ENCODE measurements at regions not wholly inside any gene's neighbourhood (a gene's known extent, or its start where the extent isn't known, plus 50 kb on each side); places are given as distances from the start of the nearest gene placed in this dataset.
A peak's percentile ranks its signal among the peaks of the same experiment; 100 is the strongest.

DNA sequence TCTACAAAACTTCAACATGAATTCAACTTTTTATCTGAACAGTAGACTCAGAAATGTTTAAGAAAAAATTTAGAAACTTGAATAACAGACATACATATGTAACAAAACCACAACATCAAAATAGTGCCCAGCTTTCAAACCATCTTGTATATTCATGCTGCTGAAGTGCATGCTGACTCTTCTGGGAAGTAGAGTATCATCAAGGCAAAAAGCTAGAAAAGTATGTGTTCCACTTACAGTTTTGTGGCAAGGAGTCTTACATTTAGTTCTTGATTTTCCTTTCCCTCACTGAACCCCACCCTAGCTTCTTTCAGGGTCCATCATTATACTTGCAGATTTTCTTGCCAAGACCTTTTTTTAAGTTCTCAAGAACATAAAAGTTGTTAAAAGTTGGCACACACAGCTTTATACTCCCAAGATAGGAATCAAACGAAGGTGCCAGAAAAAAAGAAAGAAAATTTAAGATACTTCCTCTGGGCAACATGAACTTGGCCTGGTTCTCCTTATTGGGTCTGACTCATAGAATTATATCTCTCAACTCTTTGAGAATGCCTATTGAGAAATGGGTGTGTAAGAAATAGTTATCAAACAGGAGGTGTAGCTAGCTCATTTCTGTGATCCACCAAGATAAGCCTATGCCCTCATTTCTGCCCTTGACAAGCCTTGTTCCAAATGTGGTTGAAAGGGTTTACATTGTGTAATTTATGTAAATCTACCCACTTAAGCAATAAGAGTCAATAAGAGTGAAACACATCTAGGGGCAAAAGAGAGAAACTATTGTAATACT lies 667.6 kb upstream of the ACVR2A start:
- no peak overlapping the region for H2AFZ ChIP-seq (ENCODE audit: low read depth, low read length)
- H3K9me3 ChIP-seq (ENCODE audit: insufficient read depth, low read depth, low read length), result no peaks in the 10 kb centered on the region
- no peak overlapping the region for H3K27ac ChIP-seq (ENCODE audit: low read depth, low read length)
- H4K20me1 ChIP-seq (ENCODE audit: insufficient read depth, low read length), result no peaks in the 10 kb centered on the region
- no peaks in the 10 kb centered on the region for H3K4me1 ChIP-seq (ENCODE audit: insufficient read depth, low read length)
- H3K36me3 Mint-ChIP-seq (ENCODE audit: low read depth, unreplicated experiment), result no peaks in the 10 kb centered on the region
- H3K27me3 ChIP-seq (ENCODE audit: insufficient read depth, low read length), result no peaks in the 10 kb centered on the region
- no peaks in the 10 kb centered on the region for H3K27me3 Mint-ChIP-seq (ENCODE audit: low read depth, unreplicated experiment)
- H3K4me3 ChIP-seq (ENCODE audit: insufficient read depth, low read depth, low read length), result no peak overlapping the region
- peaks cover 7% of the 10 kb centered on the region for H3K4me1 Mint-ChIP-seq (ENCODE audit: low read depth, unreplicated experiment)
- TF ChIP-seq, protein P1, sequence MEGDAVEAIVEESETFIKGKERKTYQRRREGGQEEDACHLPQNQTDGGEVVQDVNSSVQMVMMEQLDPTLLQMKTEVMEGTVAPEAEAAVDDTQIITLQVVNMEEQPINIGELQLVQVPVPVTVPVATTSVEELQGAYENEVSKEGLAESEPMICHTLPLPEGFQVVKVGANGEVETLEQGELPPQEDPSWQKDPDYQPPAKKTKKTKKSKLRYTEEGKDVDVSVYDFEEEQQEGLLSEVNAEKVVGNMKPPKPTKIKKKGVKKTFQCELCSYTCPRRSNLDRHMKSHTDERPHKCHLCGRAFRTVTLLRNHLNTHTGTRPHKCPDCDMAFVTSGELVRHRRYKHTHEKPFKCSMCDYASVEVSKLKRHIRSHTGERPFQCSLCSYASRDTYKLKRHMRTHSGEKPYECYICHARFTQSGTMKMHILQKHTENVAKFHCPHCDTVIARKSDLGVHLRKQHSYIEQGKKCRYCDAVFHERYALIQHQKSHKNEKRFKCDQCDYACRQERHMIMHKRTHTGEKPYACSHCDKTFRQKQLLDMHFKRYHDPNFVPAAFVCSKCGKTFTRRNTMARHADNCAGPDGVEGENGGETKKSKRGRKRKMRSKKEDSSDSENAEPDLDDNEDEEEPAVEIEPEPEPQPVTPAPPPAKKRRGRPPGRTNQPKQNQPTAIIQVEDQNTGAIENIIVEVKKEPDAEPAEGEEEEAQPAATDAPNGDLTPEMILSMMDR (IDR thresholded peaks at IDR 0.05; ENCODE audit: insufficient read depth, low read depth, low read length), result no peak
- no peak for TF ChIP-seq EZH2 (IDR thresholded peaks at IDR 0.05; ENCODE audit: insufficient read depth, low read length)
- no peaks in the 10 kb centered on the region for H3K79me2 ChIP-seq (ENCODE audit: insufficient read depth, low read length)
- no peaks in the 10 kb centered on the region for H3K36me3 ChIP-seq (ENCODE audit: insufficient read depth, low read length)
- H3K9ac ChIP-seq (ENCODE audit: low read length), result no peak overlapping the region
- no peak overlapping the region for H3K4me2 ChIP-seq (ENCODE audit: low read length)
- peaks cover 2% of the 10 kb centered on the region for H3K9me3 Mint-ChIP-seq (ENCODE audit: unreplicated experiment)
- no peak overlapping the region for H3K27ac Mint-ChIP-seq (ENCODE audit: unreplicated experiment)
- DNase-seq (ENCODE audit: low read depth) (peak; percentile 39), FAIRE-seq (no peak)
- no peak overlapping the region for H3K4me3 Mint-ChIP-seq (ENCODE audit: unreplicated experiment)

DNA sequence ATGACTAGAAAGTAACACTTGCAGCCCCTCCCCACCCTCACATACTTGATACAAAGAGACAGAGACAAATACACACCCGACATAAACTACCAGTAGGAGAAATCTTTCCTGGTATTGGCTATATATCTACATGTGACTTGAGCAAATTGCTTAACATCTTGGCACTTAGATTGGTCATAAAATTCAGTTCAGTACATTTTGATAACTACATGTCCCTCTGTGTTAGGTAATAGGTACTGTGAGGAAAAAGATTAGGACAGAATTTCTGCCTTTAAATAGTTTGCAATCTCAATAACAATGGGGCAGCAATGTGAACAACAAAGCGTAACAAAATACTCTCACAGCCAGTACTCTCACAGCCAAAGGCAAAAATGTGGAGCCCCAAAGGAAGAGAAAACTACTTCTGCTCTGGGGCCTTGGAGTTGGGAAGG lies 670.0 kb upstream of the ACVR2A start:
- H3K36me3 ChIP-seq (ENCODE audit: insufficient read depth, low read length), result no peaks in the 10 kb centered on the region

More for the DNA sequence above, 670.0 kb upstream of the ACVR2A start:
- H3K4me1 Mint-ChIP-seq (ENCODE audit: low read depth, unreplicated experiment), result peaks cover 7% of the 10 kb centered on the region
- H3K27ac Mint-ChIP-seq (ENCODE audit: unreplicated experiment), result no peak overlapping the region
- H3K9ac ChIP-seq (ENCODE audit: low read length), result no peak overlapping the region
- H3K9me3 Mint-ChIP-seq (ENCODE audit: unreplicated experiment), result peaks cover 2% of the 10 kb centered on the region
- no peaks in the 10 kb centered on the region for H3K9me3 ChIP-seq (ENCODE audit: insufficient read depth, low read depth, low read length)
- no peaks in the 10 kb centered on the region for H3K79me2 ChIP-seq (ENCODE audit: insufficient read depth, low read length)
- no peaks in the 10 kb centered on the region for H3K27me3 ChIP-seq (ENCODE audit: insufficient read depth, low read length)
- H3K4me1 ChIP-seq (ENCODE audit: insufficient read depth, low read length), result no peaks in the 10 kb centered on the region
- no peak overlapping the region for H2AFZ ChIP-seq (ENCODE audit: low read depth, low read length)
- no peak overlapping the region for H3K4me3 Mint-ChIP-seq (ENCODE audit: unreplicated experiment)
- H4K20me1 ChIP-seq (ENCODE audit: insufficient read depth, low read length), result no peaks in the 10 kb centered on the region
- TF ChIP-seq, protein P1 (IDR thresholded peaks at IDR 0.05; ENCODE audit: insufficient read depth, low read depth, low read length), result no peak
- TF ChIP-seq EZH2 (IDR thresholded peaks at IDR 0.05; ENCODE audit: insufficient read depth, low read length), result no peak
- H3K27ac ChIP-seq (ENCODE audit: low read depth, low read length), result no peak overlapping the region
- no peak for FAIRE-seq
- H3K4me2 ChIP-seq (ENCODE audit: low read length), result no peak overlapping the region
- H3K4me3 ChIP-seq (ENCODE audit: insufficient read depth, low read depth, low read length), result no peak overlapping the region
- DNase-seq (ENCODE audit: low read depth), result no peak
- H3K36me3 Mint-ChIP-seq (ENCODE audit: low read depth, unreplicated experiment), result no peaks in the 10 kb centered on the region
- H3K27me3 Mint-ChIP-seq (ENCODE audit: low read depth, unreplicated experiment), result no peaks in the 10 kb centered on the region

Measured in astrocyte (in vitro differentiated cells and primary cell).